GM23338 (cell line): ENCODE measurements at regions not wholly inside any gene's neighbourhood (a gene's known extent, or its start where the extent isn't known, plus 50 kb on each side); places are given as distances from the start of the nearest gene placed in this dataset.

Source experiments
- ATAC-seq: fragments of 200-7000 bp; cut with Tn5 transposase; 3 replicates; pipeline ENCODE4 v1.9.1; 2020
- DNase-seq: peaks from one replicate; pipeline ENCODE4 v3.0.0-alpha.2; 2015; ENCODE audit warnings: low spot score
- H2AFZ ChIP-seq: fragments of 200-600 bp; sonication (generic); 2 replicates; pipeline ENCODE4 v1.8.0; 2016; ENCODE audit warnings: antibody characterized with exemption, mild to moderate bottlenecking, moderate library complexity
- H3F3A ChIP-seq: fragments of 200-600 bp; sonication (generic); replicated peaks from 2 replicates; pipeline ENCODE4 v1.8.0; 2017; ENCODE audit warnings: antibody characterized with exemption, mixed run types, low read depth
- H3K27ac ChIP-seq: fragments of 200-600 bp; sonication (generic); 2 replicates; pipeline ENCODE4 v1.6.1; 2016; ENCODE audit warnings: low read depth
- H3K27me3 ChIP-seq: fragments of 200-600 bp; sonication (generic); 2 replicates; pipeline ENCODE4 v1.8.0; 2016; ENCODE audit warnings: mild to moderate bottlenecking, mixed run types, moderate library complexity; ENCODE audit not compliant: insufficient read depth
- H3K36me3 ChIP-seq: fragments of 200-600 bp; sonication (generic); 2 replicates; pipeline ENCODE4 v1.8.0; 2016; ENCODE audit warnings: mild to moderate bottlenecking; ENCODE audit not compliant: insufficient read depth
- H3K4me1 ChIP-seq: fragments of 200-600 bp; sonication (generic); 2 replicates; pipeline ENCODE4 v1.8.0; 2016; ENCODE audit warnings: mild to moderate bottlenecking, moderate library complexity; ENCODE audit not compliant: insufficient read depth
- H3K4me2 ChIP-seq: fragments of 200-600 bp; sonication (generic); 2 replicates; pipeline ENCODE4 v1.7.1; 2017; ENCODE audit warnings: mixed run types
- H3K4me3 ChIP-seq: fragments of 200-600 bp; sonication (generic); 2 replicates; pipeline ENCODE4 v1.6.1; 2016; ENCODE audit warnings: mixed run types
- H3K79me2 ChIP-seq: fragments of 200-600 bp; sonication (generic); replicated peaks from 2 replicates; pipeline ENCODE4 v1.8.0; 2017; ENCODE audit warnings: mild to moderate bottlenecking; ENCODE audit not compliant: insufficient read depth
- H3K9me2 ChIP-seq: fragments of 200-600 bp; sonication (generic); 2 replicates; pipeline ENCODE4 v1.8.0; 2017; ENCODE audit not compliant: insufficient read depth
- H4K20me1 ChIP-seq: fragments of 200-600 bp; sonication (generic); replicated peaks from 2 replicates; pipeline ENCODE4 v1.8.0; 2017; ENCODE audit warnings: mild to moderate bottlenecking; ENCODE audit not compliant: insufficient read depth
- H3K27ac Mint-ChIP-seq: 2 replicates; pipeline ENCODE4 v1.8.0; 2020; ENCODE audit warnings: inconsistent platforms, mild to moderate bottlenecking, moderate library complexity, mixed read lengths
- H3K27me3 Mint-ChIP-seq: 3 replicates; pipeline ENCODE4 v1.8.0; 2022; ENCODE audit warnings: low read depth, mild to moderate bottlenecking, moderate library complexity, mixed read lengths, inconsistent platforms; ENCODE audit not compliant: insufficient read depth, poor library complexity
- H3K36me3 Mint-ChIP-seq: 3 replicates; pipeline ENCODE4 v1.8.0; 2021; ENCODE audit warnings: low read depth, mild to moderate bottlenecking, inconsistent platforms, moderate library complexity, mixed read lengths
- H3K4me1 Mint-ChIP-seq: 3 replicates; pipeline ENCODE4 v1.8.0; 2020; ENCODE audit warnings: mild to moderate bottlenecking, inconsistent platforms, mixed read lengths
- H3K4me3 Mint-ChIP-seq: 3 replicates; pipeline ENCODE4 v1.8.0; 2021; ENCODE audit warnings: moderate library complexity, mild to moderate bottlenecking, inconsistent platforms, mixed read lengths
- H3K9me3 Mint-ChIP-seq: 3 replicates; pipeline ENCODE4 v1.8.0; 2020; ENCODE audit warnings: moderate library complexity, mild to moderate bottlenecking, inconsistent platforms, mixed read lengths
- CREB1 ChIP-seq: fragments of 250-450 bp; sonication (Bioruptor Pico); IDR thresholded peaks from 2 replicates; pipeline ENCODE4 v1.5.0; 2020; ENCODE audit warnings: low read depth, mild to moderate bottlenecking, moderate library complexity
- EZH2 ChIP-seq: fragments of 200-600 bp; sonication (generic); IDR thresholded peaks from one replicate; pipeline ENCODE4 v1.8.0; 2017; ENCODE audit warnings: antibody characterized with exemption, mild to moderate bottlenecking, low read depth; ENCODE audit not compliant: unreplicated experiment
- EZH2phosphoT487 ChIP-seq: fragments of 200-600 bp; sonication (generic); IDR thresholded peaks from one replicate; pipeline ENCODE4 v1.8.1; 2018; ENCODE audit warnings: antibody characterized with exemption; ENCODE audit not compliant: unreplicated experiment
- JUNB ChIP-seq: IDR thresholded peaks from one replicate; pipeline ENCODE4 v1.6.1; 2016; ENCODE audit warnings: antibody characterized with exemption; ENCODE audit not compliant: unreplicated experiment
- NANOG ChIP-seq: IDR thresholded peaks from 2 replicates; pipeline ENCODE4 v1.6.1; 2016; ENCODE audit warnings: antibody characterized with exemption, borderline replicate concordance
- POLR2AphosphoS5 ChIP-seq: IDR thresholded peaks from 2 replicates; pipeline ENCODE4 v1.6.1; 2016; ENCODE audit warnings: antibody characterized with exemption, low read depth
- REST ChIP-seq: IDR thresholded peaks from one replicate; pipeline ENCODE4 v1.6.1; 2018; ENCODE audit warnings: antibody characterized with exemption; ENCODE audit not compliant: unreplicated experiment
- STAT1 ChIP-seq: IDR thresholded peaks from one replicate; pipeline ENCODE4 v1.6.1; 2016; ENCODE audit warnings: antibody characterized with exemption; ENCODE audit not compliant: unreplicated experiment
- ZNF114 ChIP-seq: fragments of 250-450 bp; sonication (Bioruptor Pico); IDR thresholded peaks from 2 replicates; pipeline ENCODE4 v1.5.0; 2020; ENCODE audit warnings: mild to moderate bottlenecking, moderate library complexity
- ZNF331 ChIP-seq: fragments of 250-450 bp; sonication (Bioruptor Pico); IDR thresholded peaks from 2 replicates; pipeline ENCODE4 v1.5.0; 2020; ENCODE audit warnings: low read depth, mild to moderate bottlenecking, moderate library complexity
- TF ChIP-seq, protein P1 (sequence below), 2 experiments: fragments of 200-600 bp in 1 of 2; sonication (generic) in 1 of 2; conservative IDR thresholded peaks; 2 replicates each; pipeline versions ENCODE4 v1.5.1 to v1.6.1; 2016 to 2017; ENCODE audit warnings: antibody characterized with exemption in 2 of 2, low read depth in 2 of 2, mild to moderate bottlenecking in 2 of 2, moderate library complexity in 1 of 2
- TF ChIP-seq, protein P2 (sequence below): IDR thresholded peaks from 2 replicates; pipeline ENCODE4 v1.6.1; 2016; ENCODE audit warnings: antibody characterized with exemption
- TF ChIP-seq, protein P3 (sequence below): fragments of 250-450 bp; sonication (Bioruptor Pico); IDR thresholded peaks from 2 replicates; pipeline ENCODE4 v1.5.0; 2020; ENCODE audit warnings: mild to moderate bottlenecking, moderate library complexity

DNA sequence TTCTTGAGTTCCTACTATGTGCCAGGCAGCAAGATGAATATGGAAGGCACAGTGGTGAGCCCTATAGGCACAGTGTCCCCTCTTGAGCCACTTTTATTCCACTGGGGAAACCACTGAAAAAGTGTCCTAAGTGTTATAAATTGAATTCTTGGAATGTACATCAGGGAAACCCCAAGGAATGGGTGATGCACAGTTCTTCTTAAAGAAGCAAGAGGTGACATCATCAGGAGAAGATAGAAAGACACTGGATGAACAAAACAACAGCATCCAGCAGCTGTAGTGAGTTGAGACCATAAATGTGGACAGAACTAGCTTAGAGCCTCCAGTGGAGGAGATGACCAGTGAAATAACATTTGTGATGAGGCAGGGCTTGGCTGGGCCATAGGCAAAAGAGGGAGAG is 199.2 kb upstream of the ANKRD55 start:
- H3K4me3 Mint-ChIP-seq = no peak overlapping the region
- H3K27ac Mint-ChIP-seq = no peak overlapping the region
- Histone ChIP-seq H3K4me2 (no peak overlapping the region), H3K27me3 (no peaks in the 10 kb centered on the region), H3F3A (no peaks in the 10 kb centered on the region), H3K9me2 (0 out of 2 replicates have a peak, but pooled peaks cover 6% of the 10 kb centered on the region), H3K4me1 (peaks cover 8% of the 10 kb centered on the region; the same call in 1 of the 2 replicates), H3K27ac (no peak overlapping the region), H3K79me2 (no peaks in the 10 kb centered on the region), H3K36me3 (no peaks in the 10 kb centered on the region), H2AFZ (no peak overlapping the region), H3K4me3 (no peak overlapping the region), H4K20me1 (no peaks in the 10 kb centered on the region)
- DNase-seq (no peak), ATAC-seq (no peak)
- TF ChIP-seq CREB1 (CRISPR knock-in tag) (no peak), EZH2 (no peak), ZNF331 (CRISPR knock-in tag) (no peak), POLR2AphosphoS5 (no peak), STAT1 (no peak), EZH2phosphoT487 (no peak), NANOG (no peak), ZNF114 (CRISPR knock-in tag) (no peak), JUNB (no peak), REST (no peak)
- TF ChIP-seq, protein P1, sequence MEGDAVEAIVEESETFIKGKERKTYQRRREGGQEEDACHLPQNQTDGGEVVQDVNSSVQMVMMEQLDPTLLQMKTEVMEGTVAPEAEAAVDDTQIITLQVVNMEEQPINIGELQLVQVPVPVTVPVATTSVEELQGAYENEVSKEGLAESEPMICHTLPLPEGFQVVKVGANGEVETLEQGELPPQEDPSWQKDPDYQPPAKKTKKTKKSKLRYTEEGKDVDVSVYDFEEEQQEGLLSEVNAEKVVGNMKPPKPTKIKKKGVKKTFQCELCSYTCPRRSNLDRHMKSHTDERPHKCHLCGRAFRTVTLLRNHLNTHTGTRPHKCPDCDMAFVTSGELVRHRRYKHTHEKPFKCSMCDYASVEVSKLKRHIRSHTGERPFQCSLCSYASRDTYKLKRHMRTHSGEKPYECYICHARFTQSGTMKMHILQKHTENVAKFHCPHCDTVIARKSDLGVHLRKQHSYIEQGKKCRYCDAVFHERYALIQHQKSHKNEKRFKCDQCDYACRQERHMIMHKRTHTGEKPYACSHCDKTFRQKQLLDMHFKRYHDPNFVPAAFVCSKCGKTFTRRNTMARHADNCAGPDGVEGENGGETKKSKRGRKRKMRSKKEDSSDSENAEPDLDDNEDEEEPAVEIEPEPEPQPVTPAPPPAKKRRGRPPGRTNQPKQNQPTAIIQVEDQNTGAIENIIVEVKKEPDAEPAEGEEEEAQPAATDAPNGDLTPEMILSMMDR (conservative IDR thresholded peaks at IDR 0.05; ENCODE audit: low read depth in 2 of 2) = no peak
- TF ChIP-seq, protein P2, sequence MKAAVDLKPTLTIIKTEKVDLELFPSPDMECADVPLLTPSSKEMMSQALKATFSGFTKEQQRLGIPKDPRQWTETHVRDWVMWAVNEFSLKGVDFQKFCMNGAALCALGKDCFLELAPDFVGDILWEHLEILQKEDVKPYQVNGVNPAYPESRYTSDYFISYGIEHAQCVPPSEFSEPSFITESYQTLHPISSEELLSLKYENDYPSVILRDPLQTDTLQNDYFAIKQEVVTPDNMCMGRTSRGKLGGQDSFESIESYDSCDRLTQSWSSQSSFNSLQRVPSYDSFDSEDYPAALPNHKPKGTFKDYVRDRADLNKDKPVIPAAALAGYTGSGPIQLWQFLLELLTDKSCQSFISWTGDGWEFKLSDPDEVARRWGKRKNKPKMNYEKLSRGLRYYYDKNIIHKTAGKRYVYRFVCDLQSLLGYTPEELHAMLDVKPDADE = no peak
- TF ChIP-seq, protein P3, sequence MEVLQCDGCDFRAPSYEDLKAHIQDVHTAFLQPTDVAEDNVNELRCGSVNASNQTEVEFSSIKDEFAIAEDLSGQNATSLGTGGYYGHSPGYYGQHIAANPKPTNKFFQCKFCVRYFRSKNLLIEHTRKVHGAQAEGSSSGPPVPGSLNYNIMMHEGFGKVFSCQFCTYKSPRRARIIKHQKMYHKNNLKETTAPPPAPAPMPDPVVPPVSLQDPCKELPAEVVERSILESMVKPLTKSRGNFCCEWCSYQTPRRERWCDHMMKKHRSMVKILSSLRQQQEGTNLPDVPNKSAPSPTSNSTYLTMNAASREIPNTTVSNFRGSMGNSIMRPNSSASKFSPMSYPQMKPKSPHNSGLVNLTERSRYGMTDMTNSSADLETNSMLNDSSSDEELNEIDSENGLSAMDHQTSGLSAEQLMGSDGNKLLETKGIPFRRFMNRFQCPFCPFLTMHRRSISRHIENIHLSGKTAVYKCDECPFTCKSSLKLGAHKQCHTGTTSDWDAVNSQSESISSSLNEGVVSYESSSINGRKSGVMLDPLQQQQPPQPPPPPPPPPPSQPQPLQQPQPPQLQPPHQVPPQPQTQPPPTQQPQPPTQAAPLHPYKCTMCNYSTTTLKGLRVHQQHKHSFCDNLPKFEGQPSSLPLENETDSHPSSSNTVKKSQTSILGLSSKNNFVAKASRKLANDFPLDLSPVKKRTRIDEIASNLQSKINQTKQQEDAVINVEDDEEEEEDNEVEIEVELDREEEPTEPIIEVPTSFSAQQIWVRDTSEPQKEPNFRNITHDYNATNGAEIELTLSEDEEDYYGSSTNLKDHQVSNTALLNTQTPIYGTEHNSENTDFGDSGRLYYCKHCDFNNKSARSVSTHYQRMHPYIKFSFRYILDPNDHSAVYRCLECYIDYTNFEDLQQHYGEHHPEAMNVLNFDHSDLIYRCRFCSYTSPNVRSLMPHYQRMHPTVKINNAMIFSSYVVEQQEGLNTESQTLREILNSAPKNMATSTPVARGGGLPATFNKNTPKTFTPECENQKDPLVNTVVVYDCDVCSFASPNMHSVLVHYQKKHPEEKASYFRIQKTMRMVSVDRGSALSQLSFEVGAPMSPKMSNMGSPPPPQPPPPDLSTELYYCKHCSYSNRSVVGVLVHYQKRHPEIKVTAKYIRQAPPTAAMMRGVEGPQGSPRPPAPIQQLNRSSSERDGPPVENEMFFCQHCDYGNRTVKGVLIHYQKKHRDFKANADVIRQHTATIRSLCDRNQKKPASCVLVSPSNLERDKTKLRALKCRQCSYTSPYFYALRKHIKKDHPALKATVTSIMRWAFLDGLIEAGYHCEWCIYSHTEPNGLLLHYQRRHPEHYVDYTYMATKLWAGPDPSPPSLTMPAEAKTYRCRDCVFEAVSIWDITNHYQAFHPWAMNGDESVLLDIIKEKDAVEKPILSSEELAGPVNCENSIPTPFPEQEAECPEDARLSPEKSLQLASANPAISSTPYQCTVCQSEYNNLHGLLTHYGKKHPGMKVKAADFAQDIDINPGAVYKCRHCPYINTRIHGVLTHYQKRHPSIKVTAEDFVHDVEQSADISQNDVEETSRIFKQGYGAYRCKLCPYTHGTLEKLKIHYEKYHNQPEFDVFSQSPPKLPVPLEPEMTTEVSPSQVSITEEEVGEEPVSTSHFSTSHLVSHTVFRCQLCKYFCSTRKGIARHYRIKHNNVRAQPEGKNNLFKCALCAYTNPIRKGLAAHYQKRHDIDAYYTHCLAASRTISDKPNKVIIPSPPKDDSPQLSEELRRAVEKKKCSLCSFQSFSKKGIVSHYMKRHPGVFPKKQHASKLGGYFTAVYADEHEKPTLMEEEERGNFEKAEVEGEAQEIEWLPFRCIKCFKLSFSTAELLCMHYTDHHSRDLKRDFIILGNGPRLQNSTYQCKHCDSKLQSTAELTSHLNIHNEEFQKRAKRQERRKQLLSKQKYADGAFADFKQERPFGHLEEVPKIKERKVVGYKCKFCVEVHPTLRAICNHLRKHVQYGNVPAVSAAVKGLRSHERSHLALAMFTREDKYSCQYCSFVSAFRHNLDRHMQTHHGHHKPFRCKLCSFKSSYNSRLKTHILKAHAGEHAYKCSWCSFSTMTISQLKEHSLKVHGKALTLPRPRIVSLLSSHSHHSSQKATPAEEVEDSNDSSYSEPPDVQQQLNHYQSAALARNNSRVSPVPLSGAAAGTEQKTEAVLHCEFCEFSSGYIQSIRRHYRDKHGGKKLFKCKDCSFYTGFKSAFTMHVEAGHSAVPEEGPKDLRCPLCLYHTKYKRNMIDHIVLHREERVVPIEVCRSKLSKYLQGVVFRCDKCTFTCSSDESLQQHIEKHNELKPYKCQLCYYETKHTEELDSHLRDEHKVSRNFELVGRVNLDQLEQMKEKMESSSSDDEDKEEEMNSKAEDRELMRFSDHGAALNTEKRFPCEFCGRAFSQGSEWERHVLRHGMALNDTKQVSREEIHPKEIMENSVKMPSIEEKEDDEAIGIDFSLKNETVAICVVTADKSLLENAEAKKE (CRISPR knock-in tag) = no peak
- peaks cover 9% of the 10 kb centered on the region; the same call in 2 of the 3 replicates for H3K4me1 Mint-ChIP-seq
- no peaks in the 10 kb centered on the region; the same call in 2 of the 3 replicates for H3K36me3 Mint-ChIP-seq
- H3K9me3 Mint-ChIP-seq = no peaks in the 10 kb centered on the region
- no peaks in the 10 kb centered on the region for H3K27me3 Mint-ChIP-seq
